ENCODE measurements at regions not wholly inside any gene's neighbourhood (a gene's known extent, or its start where the extent isn't known, plus 50 kb on each side); places are given as distances from the start of the nearest gene placed in this dataset.
A peak's percentile ranks its signal among the peaks of the same experiment; 100 is the strongest.

DNA sequence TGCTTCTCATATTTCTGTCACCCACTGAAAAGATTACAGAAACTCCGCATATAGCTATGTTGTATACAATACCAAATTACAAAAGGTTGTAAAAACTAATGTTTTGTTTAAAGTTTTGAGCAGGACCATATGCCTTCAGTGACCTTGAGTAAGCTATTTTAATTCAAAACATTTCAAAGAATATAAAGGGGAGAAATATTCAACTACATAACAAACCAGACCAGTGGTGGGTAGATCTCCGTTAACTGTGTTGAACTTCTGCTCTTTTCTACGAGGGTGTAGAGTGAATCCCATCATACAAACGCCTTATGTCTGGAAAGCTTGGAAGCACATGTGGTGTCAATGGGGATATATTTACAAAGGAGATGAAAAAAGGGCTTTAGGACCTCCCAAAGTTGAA is 68.4 kb upstream of the NR2F2 start:
- H3K9ac ChIP-seq (ENCODE audit: low read length) = no peak overlapping the region

DNA sequence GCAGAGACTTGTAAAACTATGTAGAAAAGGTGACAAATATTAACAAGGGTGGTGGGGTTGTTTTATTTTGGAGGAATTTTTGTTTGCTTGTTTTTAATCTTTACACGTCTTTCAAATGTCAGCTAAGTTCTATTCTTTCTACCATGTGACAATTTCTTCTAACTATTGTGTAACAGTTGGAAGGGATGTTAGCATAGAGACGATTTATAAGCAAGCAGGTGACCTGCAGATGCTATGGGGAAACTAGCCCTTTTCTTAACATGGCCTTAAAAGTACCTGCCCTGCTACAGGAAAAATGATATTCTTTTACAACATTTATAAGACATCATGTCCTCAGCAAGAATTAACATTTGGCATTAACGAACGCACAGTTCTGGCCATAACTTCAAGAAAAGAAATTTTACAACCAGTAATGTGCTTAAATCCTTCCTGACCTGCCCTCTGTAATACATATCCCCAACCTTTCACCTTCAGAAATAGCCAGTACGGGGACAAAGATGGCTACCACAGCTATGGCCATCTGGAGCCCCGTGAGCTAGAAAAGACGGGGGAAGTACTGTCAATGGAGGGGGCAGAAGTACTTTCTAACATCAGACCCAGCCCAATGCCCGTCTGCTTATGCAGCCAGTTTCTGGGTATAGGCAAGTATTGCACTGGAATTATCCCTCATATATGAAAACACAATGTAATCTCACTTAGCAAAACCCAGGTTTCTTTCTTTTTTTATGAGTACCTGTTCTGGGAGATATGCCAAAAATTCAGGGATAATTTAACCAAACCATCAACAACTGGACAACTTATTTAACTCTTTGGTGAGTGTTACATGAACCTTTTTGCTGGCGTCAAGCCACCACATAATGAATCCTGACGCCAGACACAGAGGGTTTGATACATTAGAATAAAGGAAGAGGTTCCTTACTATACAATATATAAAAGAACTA is 67.7 kb upstream of the NR2F2 start:
- no peak for DNase-seq
- Histone ChIP-seq H3K79me2 (ENCODE audit: low read length) (no peaks in the 10 kb centered on the region), H3K36me3 (replicated peaks; ENCODE audit: insufficient read depth, low read length) (no peaks in the 10 kb centered on the region), H3F3A (ENCODE audit: insufficient read depth, low read length) (no peaks in the 10 kb centered on the region), H3K4me1 (ENCODE audit: low read length) (peaks cover 8% of the 10 kb centered on the region), H3K9ac (ENCODE audit: low read length) (no peak overlapping the region), H3K4me3 (ENCODE audit: low read length) (no peak overlapping the region), H3K9me2 (replicated peaks; ENCODE audit: insufficient read depth, low read length) (no peaks in the 10 kb centered on the region), H3K9me3 (replicated peaks; ENCODE audit: insufficient read depth, low read length) (no peaks in the 10 kb centered on the region), H2AFZ (ENCODE audit: low read length) (no peak overlapping the region), H4K20me1 (ENCODE audit: insufficient read depth, low read length) (no peaks in the 10 kb centered on the region), H3K4me2 (ENCODE audit: low read depth, low read length) (no peak overlapping the region), H3K27ac (ENCODE audit: low read length) (no peak overlapping the region), H3K27me3 (replicated peaks; ENCODE audit: insufficient read depth, low read length) (no peaks in the 10 kb centered on the region)
- TF ChIP-seq CTCF (IDR thresholded peaks at IDR 0.05; ENCODE audit: low read length) = no peak
- TF ChIP-seq EZH2phosphoT487 (IDR thresholded peaks at IDR 0.05; ENCODE audit: low read length) = no peak
- no peak for TF ChIP-seq EZH2 (optimal IDR thresholded peaks at IDR 0.05; ENCODE audit: low read depth, low read length)

More for the DNA sequence above, 68.4 kb upstream of the NR2F2 start:
- no peaks in the 10 kb centered on the region for H3K9me2 ChIP-seq (replicated peaks; ENCODE audit: insufficient read depth, low read length)
- H3F3A ChIP-seq (ENCODE audit: insufficient read depth, low read length) = no peaks in the 10 kb centered on the region
- no peaks in the 10 kb centered on the region for H3K36me3 ChIP-seq (replicated peaks; ENCODE audit: insufficient read depth, low read length)
- H3K27me3 ChIP-seq (replicated peaks; ENCODE audit: insufficient read depth, low read length) = no peaks in the 10 kb centered on the region
- no peak overlapping the region for H3K4me3 ChIP-seq (ENCODE audit: low read length)
- TF ChIP-seq EZH2 (optimal IDR thresholded peaks at IDR 0.05; ENCODE audit: low read depth, low read length) = no peak
- TF ChIP-seq CTCF (IDR thresholded peaks at IDR 0.05; ENCODE audit: low read length) = no peak
- no peak for TF ChIP-seq EZH2phosphoT487 (IDR thresholded peaks at IDR 0.05; ENCODE audit: low read length)
- H3K27ac ChIP-seq (ENCODE audit: low read length) = no peak overlapping the region
- H3K4me2 ChIP-seq (ENCODE audit: low read depth, low read length) = no peak overlapping the region
- H4K20me1 ChIP-seq (ENCODE audit: insufficient read depth, low read length) = no peaks in the 10 kb centered on the region
- no peaks in the 10 kb centered on the region for H3K9me3 ChIP-seq (replicated peaks; ENCODE audit: insufficient read depth, low read length)
- DNase-seq = no peak
- H3K4me1 ChIP-seq (ENCODE audit: low read length) = peaks cover 8% of the 10 kb centered on the region
- H3K79me2 ChIP-seq (ENCODE audit: low read length) = no peaks in the 10 kb centered on the region
- H2AFZ ChIP-seq (ENCODE audit: low read length) = no peak overlapping the region

DNA sequence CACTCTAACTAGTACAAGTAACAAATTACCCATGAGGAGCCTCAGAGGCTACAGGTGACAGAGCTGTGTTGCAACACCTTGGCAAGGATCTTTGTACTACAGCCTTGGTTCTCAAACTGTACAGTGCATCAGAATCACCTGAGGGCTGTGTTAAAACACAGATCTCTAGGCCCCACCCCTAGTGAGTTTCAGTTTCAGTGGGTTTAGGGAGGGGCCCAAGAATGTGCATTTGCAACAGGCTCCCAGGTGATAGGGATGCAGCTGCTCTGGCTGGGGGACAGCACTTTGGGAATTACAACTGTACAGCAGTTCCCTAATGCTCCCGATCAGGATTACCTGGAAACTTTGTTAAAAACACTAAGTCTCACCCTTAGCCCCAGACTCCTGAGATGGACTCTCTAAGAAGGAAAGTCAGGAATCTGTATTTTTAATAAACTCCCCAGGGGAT is 66.1 kb upstream of the NR2F2 start:
- Histone ChIP-seq H3K27me3 (replicated peaks; ENCODE audit: insufficient read depth, low read length) (no peaks in the 10 kb centered on the region), H3K36me3 (replicated peaks; ENCODE audit: insufficient read depth, low read length) (no peaks in the 10 kb centered on the region), H3K9ac (ENCODE audit: low read length) (no peak overlapping the region), H3K9me3 (replicated peaks; ENCODE audit: insufficient read depth, low read length) (no peaks in the 10 kb centered on the region), H3K4me3 (ENCODE audit: low read length) (no peak overlapping the region), H3F3A (ENCODE audit: insufficient read depth, low read length) (no peaks in the 10 kb centered on the region), H3K9me2 (replicated peaks; ENCODE audit: insufficient read depth, low read length) (no peaks in the 10 kb centered on the region), H3K4me2 (ENCODE audit: low read depth, low read length) (no peak overlapping the region), H2AFZ (ENCODE audit: low read length) (no peak overlapping the region), H3K4me1 (ENCODE audit: low read length) (peaks cover 8% of the 10 kb centered on the region), H4K20me1 (ENCODE audit: insufficient read depth, low read length) (no peaks in the 10 kb centered on the region), H3K79me2 (ENCODE audit: low read length) (no peaks in the 10 kb centered on the region), H3K27ac (ENCODE audit: low read length) (no peak overlapping the region)
- DNase-seq = peak; percentile 33
- TF ChIP-seq CTCF (IDR thresholded peaks at IDR 0.05; ENCODE audit: low read length) = no peak
- TF ChIP-seq EZH2 (optimal IDR thresholded peaks at IDR 0.05; ENCODE audit: low read depth, low read length) = no peak

Data from MM.1S (cell line).